ENCODE measurements at regions not wholly inside any gene's neighbourhood (a gene's known extent, or its start where the extent isn't known, plus 50 kb on each side); places are given as distances from the start of the nearest gene placed in this dataset.
"Not testable (repeated sequence)": the region's sequence is repeated elsewhere in the genome, so short reads cannot be mapped to it uniquely, and the experiment has no call there.

DNA sequence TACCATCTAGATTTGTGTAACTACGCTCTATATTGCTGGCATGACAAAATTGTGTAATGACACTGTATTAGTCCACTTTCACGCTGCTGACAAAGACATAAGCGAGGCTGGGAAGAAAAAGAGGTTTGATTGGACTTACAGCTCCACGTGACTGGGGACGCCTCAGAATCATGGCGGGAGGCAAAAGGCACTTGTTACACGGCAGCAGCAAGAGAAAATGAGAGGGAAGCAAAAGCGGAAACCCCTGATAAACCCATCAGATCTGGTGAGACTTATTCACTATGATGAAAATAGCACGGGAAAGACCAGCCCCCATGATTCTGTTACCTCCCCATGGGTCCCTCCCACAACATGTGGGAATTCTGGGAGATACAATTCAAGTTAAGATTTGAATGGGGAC is 905.7 kb downstream of the DIPK2A start:
- no peak for DNase-seq (ENCODE audit: extremely low read depth in 1 of 11, low read depth in 9 of 11, low spot score in 4 of 11)

GRCh38 chr3:144879701-144880100 is 908.1 kb downstream of the DIPK2A start:
- DNase-seq (ENCODE audit: extremely low read depth in 1 of 11, low read depth in 9 of 11, low spot score in 4 of 11): no peak

DNA sequence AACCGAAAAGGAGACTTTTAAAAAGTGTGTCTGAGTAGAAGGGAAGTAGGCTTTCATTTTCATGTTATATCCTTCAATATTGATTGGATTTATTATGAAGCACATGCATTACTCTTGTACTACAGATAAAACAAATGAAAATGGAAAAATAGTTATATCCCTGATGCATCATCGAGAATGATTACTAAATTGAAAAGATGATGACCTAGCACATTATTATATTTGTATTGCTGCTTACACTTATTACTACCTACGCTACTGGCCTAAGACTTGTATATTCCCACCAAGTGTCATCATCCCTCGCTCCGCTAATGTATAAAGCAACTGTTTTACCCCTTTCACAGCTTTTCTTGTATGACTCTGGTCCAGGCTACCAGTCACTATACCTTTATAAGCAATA is 922.4 kb downstream of the DIPK2A start:
- no peak for DNase-seq (ENCODE audit: extremely low read depth in 1 of 11, low read depth in 9 of 11, low spot score in 4 of 11)

DNA sequence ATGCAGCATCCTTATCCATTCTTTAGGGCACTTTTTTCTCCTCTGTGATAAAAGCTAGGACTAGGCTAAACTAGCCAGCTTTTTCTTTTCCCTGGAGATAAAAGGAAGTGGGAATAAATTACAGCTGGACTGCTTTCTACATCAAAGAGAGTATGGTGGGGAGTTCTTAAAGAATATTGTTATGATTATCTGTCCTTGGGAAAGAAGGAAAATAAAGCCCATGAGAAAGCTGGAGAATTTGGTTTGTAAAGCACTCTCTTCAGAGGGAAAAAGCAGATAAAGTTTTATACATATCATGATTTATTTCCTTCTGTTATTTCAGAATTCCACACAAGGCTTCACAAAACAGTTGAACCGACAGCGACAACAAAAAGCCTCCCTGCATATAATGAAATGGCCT is 923.0 kb downstream of the DIPK2A start:
- peak in 9 of 11 donors; percentile 10 to 46 (median 20) for DNase-seq (ENCODE audit: extremely low read depth in 1 of 11, low read depth in 9 of 11, low spot score in 4 of 11)

GRCh38 chr3:144900366-144900765 is 928.7 kb downstream of the DIPK2A start:
- no peak for DNase-seq (ENCODE audit: extremely low read depth in 1 of 11, low read depth in 9 of 11, low spot score in 4 of 11)

- not testable (repeated sequence) for DNase-seq (ENCODE audit: extremely low read depth in 1 of 11, low read depth in 9 of 11, low spot score in 4 of 11)
These were observed 936.0 kb downstream of the DIPK2A start for GRCh38 chr3:144907581-144907980.

DNA sequence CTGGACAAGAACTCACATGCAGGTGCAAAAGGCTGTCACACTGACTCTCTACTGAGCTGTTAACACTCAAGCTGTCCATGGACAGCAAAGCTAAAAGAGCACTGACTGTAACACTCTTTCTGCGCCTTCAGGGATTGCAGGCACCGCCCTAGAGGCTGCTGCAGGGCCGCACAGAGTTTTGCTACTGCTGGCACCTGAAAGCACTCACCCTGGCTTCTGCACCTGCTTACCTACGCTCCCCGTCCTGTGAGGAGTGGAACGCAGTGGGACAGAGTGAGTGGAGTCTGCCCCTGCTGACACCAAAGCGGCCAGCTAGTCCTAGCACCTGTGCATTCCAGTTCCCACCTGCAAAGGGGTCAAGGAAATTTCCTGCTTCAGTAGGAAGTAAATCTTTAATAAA is 941.3 kb downstream of the DIPK2A start:
- no peak for DNase-seq (ENCODE audit: extremely low read depth in 1 of 11, low read depth in 9 of 11, low spot score in 4 of 11)

GRCh38 chr3:144915202-144915601 is 943.6 kb downstream of the DIPK2A start:
- no peak for DNase-seq (ENCODE audit: extremely low read depth in 1 of 11, low read depth in 9 of 11, low spot score in 4 of 11)

GRCh38 chr3:144921710-144922109 is 950.1 kb downstream of the DIPK2A start:
- DNase-seq (ENCODE audit: extremely low read depth in 1 of 11, low read depth in 9 of 11, low spot score in 4 of 11): no peak

DNA sequence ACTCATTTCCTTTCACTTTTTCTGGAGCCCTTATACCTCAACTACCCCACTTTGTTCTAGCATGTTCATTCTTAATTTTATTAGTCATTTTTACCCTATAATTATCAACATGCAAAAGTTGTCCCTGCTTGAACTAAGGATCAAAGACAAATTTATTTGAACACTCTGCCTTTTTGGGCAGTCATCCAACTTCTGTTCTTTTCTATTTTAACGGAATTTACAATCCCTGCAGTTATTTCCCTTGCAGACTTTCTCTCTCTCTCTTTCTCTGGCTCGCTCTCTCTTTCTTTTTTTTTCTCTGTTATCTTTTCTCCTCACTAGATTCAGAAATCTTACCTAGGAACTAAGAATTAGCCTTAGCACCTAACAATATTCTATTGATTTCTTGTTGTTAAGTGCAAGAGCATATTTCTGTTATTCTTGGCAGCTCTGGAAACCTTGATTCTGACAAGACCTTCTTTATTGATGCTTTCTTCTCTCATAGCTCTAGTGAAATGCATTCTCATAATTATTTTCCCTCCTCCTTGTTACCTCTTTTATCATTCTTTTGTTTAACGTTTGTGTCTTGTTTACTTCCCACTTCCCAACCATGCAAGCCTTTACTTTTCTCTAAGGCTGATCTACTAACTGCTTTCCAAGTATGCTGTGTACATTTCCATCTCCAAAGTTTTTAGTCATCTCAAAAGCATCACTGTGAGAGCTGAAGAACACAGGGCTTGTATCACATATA is 951.6 kb downstream of the DIPK2A start:
- peak in 8 of 11 donors; percentile 7 to 25 (median 14) for DNase-seq (ENCODE audit: extremely low read depth in 1 of 11, low read depth in 9 of 11, low spot score in 4 of 11)

GRCh38 chr3:144930431-144930830 is 958.8 kb downstream of the DIPK2A start:
- no peak for DNase-seq (ENCODE audit: extremely low read depth in 1 of 11, low read depth in 9 of 11, low spot score in 4 of 11)

GRCh38 chr3:144931590-144931989 is 960.0 kb downstream of the DIPK2A start:
- no peak for DNase-seq (ENCODE audit: extremely low read depth in 1 of 11, low read depth in 9 of 11, low spot score in 4 of 11)

DNA sequence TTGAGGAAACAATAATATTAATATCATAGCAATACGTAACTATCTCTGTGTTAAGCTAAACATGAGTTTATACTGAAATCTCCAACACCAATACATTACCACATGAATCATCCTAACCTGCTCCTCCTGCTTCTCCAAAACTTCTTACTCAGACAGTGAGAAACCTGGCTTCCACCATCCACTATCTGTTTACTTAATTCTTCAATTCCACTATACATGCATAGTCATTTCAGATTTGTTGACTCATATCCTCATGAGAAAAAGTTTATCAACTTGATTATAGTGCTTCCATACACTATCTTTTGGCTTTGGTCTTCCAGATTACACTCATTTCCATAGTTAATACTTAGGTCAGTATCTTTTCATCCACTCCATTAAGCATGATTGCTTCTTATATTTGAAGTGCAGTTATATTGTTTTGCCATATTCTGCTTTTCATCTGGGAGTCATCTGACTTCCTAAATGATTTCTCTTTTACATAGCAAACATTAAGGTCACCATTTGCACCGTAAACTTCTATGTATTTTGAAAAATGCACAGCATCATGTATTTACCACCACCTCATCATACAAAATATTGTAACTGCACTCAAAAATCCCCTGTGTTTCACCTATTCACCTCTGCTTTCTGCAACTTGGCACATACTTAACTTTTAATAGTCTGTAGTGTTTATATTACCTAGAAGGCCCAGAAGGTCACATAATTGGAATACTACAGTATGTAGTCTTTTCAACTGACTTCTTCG is 970.6 kb downstream of the DIPK2A start:
- no peak for DNase-seq (ENCODE audit: extremely low read depth in 1 of 11, low read depth in 9 of 11, low spot score in 4 of 11)

- no peak for DNase-seq (ENCODE audit: extremely low read depth in 1 of 11, low read depth in 9 of 11, low spot score in 4 of 11)
These were observed 971.2 kb downstream of the DIPK2A start for GRCh38 chr3:144942838-144943197.

DNA sequence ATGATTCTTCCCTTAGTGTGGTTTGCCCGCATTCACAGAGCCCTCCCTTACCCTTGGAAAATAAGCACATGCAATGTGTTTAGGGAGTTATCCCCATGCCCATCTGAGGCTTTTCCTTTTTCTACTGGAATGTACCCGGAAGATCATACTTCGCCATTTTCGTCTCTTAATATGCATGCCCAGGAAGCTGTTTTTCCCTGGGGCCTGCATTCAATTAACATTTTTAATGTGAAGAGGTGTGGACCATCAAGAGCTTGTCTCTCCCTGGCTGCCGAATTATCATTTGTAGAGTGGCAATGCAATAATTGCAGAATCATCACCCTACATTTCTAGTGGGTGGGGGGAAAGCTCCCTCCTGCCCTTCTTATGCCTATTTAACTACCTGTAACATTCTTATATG is 976.3 kb downstream of the DIPK2A start:
- DNase-seq (ENCODE audit: extremely low read depth in 1 of 11, low read depth in 9 of 11, low spot score in 4 of 11): no peak

DNA sequence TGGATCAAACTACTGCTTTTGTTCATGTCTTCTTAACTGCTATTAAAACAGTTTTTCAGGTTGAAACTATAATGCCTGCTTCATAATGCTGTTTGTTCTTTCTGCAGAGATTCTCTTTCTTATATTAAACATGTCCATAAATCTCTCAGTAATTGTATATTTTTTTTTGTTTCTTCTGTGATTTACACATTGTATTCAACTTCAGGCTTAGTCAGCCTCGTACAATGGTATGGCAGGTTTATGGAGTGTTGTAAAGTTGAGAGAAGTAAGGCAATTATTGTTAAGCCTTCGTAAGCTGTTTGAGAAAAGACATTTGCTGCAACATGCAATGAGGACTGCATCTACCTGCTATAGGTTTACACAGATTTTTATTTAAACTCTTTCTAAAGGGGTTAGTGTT is 977.1 kb downstream of the DIPK2A start:
- peak in 10 of 11 donors; percentile 17 to 46 (median 29) for DNase-seq (ENCODE audit: extremely low read depth in 1 of 11, low read depth in 9 of 11, low spot score in 4 of 11)

- no peak for DNase-seq (ENCODE audit: extremely low read depth in 1 of 11, low read depth in 9 of 11, low spot score in 4 of 11)
These were observed 982.3 kb downstream of the DIPK2A start for GRCh38 chr3:144953959-144954358.

GRCh38 chr3:144957398-144958101 is 985.9 kb downstream of the DIPK2A start:
- no peak for DNase-seq (ENCODE audit: extremely low read depth in 1 of 11, low read depth in 9 of 11, low spot score in 4 of 11)

- no peak for DNase-seq (ENCODE audit: extremely low read depth in 1 of 11, low read depth in 9 of 11, low spot score in 4 of 11)
These were observed 992.2 kb downstream of the DIPK2A start for GRCh38 chr3:144963810-144964209.

- no peak for DNase-seq (ENCODE audit: extremely low read depth in 1 of 11, low read depth in 9 of 11, low spot score in 4 of 11)
These were observed 994.9 kb downstream of the DIPK2A start for GRCh38 chr3:144966560-144966959.

Measured in renal cortex interstitium (tissue), 11 donors.